GM18951 (cell line): ENCODE measurements at regions not wholly inside any gene's neighbourhood (a gene's known extent, or its start where the extent isn't known, plus 50 kb on each side); places are given as distances from the start of the nearest gene placed in this dataset.
"Not testable (repeated sequence)": the region's sequence is repeated elsewhere in the genome, so short reads cannot be mapped to it uniquely, and the experiment has no call there.

Experiments
- POLR2A ChIP-seq: IDR thresholded peaks from 4 replicates; pipeline ENCODE4 v1.6.1; 2011; ENCODE audit warnings: mild to moderate bottlenecking; ENCODE audit not compliant: insufficient read length, insufficient read depth; ENCODE audit errors: extremely low read depth
- in situ Hi-C: fragments of 300-500 bp; cut with MboI; formaldehyde crosslinking; loops from one replicate; pipeline ENCODE4 v1.12.0; 2022; ENCODE audit warnings: low sequenced_read_pairs, mixed read lengths, inconsistent platforms; ENCODE audit not compliant: unreplicated experiment

DNA sequence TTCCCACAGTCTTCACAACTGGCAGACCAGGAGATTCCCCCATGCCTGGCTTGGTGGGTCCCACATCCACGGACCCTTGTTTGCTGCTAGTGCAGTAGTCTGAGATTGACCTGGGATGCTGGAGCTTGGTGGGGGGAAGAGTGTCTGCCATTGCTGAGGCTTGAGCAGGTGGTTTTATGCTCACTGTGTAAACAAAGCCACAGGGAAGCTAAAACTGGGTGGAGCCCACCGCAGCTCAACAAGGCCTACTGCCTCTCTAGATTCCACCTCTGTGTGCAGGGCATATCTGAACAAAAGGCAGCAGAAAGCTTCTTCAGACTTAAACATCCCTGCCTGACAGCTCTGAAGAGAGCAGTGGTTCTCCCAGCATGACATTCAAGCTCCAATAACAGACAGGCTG, 177.3 kb upstream of the ETV3 start:
- no peak for TF ChIP-seq POLR2A
- in situ Hi-C loops, result no loop called here

DNA sequence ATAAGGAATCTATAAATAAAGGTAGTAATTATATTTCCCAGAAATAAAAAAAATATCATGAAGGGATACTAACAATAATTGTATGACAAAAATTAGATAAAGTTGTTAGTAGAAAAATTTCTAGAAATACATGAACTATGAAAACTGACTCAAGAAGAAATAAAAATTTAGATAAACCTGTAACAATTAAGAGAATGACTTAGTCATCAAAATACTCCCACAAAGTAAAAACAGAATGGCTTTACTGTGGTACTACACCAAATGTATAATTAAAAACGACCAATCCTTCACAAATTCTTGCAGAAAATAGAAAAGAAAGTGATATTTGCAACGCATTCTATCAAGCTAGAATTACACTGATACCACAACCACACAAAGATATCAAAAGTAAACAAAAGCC, 176.2 kb upstream of the ETV3 start:
- in situ Hi-C loops, result no loop called here

DNA sequence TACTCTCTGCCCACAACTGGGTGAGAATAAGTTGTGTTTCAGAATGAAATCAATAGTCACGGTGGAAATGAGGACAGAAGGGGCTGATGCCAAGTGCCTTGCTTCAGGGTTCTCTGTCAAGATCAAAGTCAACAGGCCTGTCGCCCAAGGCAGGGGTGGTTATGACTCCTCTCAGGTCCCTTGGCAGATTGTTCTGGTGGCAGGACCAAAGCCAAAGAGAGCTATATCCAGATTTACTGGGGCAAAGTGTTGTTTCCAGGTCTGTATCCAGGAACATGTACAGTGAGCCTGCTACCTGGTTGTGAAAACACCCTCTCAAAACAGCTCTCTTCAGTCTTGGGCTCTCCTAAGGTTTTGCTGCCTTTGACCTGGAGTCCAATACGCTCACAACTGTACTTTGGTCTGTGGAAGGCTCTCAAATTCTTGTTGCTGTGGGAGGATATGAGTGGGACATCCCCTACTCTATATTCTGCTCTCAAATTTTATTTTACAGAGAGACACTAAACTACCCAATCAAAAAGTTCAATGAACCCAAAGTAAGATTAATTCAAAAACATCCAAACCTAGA, 175.1 kb upstream of the ETV3 start:
- in situ Hi-C loops, result no loop called here
- TF ChIP-seq POLR2A, result no peak

More for the DNA sequence above, 176.2 kb upstream of the ETV3 start:
- TF ChIP-seq POLR2A, result no peak

DNA sequence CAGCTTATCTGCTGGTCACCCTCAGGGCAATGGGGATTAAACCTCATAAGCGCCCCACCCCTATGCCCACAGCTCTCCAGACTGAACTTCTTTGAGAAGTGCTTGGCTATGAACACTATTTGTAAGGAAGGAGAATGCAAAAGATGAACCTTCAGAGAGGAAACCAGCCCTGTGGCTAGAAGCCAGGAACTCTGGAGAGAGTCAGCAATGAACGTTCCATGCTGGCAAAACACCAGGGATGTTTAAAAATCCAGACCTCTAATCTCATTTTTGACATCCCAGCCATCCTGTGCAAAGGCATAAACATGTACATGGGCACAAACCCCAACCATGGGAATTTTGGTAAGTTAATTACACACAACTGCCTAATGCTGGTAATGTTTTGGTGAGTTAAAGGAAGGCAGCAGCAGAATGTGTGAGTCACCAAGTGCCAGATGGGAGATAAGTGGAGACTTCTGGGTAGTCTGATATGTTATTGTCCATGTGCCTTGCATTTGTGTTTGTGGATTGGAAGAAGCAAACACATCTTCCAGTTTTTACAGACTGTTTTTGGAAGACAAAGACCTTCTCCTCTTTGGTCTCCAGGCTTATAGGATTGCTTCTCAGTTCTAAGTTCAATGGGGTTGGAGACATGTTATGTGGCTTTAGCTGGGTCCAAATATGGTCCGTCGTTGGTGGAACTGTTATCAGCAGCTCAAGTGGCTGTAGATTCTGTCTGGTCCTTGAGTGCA, 174.1 kb upstream of the ETV3 start:
- in situ Hi-C loops, result no loop called here
- TF ChIP-seq POLR2A, result no peak

DNA sequence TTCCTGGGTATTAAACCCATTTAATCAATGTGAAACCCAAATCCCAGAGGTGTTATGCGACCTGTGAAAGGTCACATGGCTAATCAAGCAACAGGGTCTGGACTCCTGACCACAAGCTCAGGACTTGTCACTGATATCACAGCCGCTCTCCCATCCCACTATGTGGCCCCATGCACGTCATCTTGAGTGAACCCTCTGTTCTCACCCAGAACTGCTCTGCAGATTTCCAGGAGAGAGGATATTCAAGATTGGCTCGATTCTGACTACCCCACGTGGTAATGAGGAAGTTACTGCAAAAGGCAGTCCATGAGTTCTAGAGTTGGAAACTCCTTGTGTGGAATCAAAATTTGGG, 173.5 kb upstream of the ETV3 start:
- TF ChIP-seq POLR2A, result no peak
- in situ Hi-C loops, result no loop called here

DNA sequence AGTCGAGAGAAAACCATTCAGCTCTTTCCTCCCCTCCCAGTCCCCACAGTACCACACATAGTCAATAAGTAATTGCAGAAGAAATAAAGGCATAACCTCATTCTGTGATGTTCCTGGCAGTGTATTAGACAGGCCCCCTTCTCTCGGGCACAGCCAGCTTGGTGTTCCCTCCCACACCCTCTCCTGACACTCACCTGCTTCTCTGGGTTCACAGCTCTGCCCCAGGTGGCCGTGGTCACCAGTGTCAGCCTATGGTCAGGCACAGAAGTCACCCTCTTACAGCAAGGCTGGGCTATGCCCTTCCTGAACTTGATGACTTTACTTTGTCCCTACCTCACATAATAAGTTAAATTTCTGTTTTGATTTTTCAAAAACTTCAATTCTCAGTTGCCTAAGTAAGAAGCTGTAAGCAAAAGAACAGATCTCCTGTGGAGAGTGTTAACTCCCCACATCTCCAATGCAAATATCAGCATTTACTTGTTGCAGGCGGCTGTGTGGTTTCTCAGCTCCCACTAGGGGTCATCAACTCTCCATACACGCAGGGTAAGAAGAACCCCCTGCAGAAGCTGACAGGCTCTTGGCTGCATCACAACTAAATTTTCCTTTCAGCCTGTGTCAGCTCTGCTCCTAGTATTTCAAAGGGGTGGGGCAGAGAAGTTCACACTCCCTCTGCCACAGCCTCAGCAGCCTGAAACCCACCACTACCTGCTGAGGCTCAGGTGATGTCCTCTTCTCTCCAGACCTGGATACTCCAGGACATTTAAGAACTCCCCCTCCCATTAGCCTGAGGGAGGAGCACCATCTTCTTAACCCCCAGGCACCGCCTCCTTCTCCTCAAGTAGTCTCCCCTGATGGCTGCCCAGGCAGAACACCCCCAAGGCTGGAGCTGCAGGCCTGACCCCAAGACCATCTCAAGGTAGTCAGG, 172.9 kb upstream of the ETV3 start:
- in situ Hi-C loops, result not testable (repeated sequence)

DNA sequence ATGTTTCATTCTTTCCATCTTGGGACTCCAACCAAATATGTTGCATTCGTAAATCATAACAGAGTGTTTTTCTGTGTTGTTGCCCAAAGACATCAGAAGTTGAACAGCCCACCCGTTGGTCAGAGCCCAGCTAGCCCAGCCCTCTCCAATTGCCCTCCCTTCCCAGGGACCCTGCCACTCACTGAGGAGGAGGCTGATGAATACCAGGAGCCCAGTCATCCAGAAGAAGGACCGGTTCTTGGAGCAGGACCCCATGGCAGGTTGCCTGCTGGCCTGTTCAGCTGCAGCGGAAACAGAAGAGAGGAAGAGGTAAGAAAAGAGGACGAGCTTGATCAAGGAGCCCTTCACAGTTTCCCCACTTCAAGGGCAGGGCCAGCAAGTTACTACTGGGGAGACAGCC, 172.2 kb upstream of the ETV3 start:
- no peak for TF ChIP-seq POLR2A
- in situ Hi-C loops, result no loop called here

DNA sequence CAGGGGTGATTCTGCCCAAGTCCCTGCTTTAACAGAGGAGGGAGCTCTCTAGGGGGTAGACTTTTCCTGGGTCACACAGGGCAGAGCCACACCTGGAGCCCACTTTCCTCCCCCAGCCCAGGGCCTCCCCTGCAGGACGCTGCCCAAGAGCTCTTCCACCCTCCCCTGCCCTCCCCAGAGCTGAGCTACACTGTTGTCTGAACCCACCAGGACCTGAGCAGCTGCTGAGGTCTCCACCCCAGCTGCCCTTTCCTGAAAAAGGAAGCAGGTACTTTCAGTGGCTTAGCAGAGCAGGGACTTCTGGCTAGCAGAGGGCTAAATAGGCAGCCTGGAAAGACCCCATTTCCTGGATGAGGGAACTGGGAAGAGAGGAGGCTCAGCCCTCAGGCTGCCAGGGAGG, 169.3 kb upstream of the ETV3 start:
- no peak for TF ChIP-seq POLR2A
- in situ Hi-C loops, result no loop called here

DNA sequence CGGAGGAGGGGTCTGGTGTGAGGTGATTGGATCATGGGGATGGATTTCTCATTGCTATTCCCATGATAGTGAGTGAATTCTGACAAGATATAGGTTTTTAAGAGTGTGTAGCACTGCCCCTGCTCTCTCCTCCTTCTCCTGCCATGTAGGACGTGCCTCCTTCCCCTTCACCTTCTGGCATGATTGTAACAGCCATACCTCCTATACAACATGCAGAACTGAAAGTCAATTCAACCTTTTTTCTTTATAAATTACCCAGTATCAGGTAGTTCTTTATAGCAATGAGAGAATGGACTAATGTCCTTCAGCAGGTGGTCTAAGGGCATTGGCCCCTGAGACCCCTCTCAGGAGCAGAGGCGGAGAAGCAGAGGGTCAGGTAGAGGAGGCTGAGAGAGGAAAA, 168.7 kb upstream of the ETV3 start:
- in situ Hi-C loops, result no loop called here
- no peak for TF ChIP-seq POLR2A

DNA sequence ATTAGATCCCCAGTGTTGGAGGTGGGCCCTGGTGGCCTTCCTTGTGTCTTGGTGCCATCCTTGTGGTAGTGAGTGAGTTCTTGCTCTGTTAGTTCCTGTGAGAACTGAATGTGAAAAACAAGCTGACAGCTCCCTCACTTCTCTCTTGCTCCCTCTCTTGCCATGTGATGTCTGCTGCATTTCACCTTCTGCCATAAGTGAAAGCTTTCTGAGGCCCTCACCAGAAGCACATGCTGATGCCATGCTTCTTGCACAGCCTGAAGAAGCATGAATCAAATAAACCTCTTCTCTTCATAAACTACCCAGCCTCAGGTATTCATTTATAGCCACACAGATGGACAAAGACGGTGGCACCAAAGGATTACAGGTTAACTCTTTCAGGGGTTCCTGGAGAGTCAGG, 166.1 kb upstream of the ETV3 start:
- in situ Hi-C loops, result no loop called here
- TF ChIP-seq POLR2A, result no peak

DNA sequence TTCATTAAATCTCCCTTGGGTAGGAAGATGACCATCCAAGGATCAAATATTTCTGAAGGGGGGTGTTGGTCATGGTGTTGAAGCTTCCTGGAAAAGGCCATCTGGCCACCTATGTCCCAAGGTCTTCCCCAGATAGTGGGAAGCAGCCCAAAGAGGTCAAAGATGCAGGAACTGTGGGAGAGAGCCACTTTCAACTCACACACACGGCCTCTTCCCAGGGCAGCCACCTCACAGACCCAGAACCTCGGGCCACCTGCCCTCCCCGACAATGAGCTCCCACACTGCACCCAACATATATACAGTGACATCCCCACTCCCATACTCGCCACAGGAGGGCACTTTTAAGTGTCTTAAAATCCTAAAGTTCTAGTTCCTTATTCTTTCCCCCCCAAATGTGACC, 164.5 kb upstream of the ETV3 start:
- TF ChIP-seq POLR2A, result no peak
- in situ Hi-C loops, result no loop called here

DNA sequence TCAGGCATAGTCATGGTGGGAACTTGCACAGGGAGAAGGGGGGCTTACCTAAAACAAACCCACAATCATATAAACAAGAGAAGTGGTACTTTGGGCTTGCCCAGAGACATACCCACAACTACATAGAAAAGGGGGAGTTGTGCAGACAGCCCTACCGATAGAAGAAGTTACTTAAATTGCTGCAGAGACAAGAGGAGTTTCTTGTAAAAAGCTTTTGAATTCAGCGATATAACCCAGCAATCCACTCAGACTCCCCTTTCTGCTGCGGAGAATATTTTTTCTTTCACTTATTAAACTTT, 164.0 kb upstream of the ETV3 start:
- in situ Hi-C loops, result no loop called here
- no peak for TF ChIP-seq POLR2A

DNA sequence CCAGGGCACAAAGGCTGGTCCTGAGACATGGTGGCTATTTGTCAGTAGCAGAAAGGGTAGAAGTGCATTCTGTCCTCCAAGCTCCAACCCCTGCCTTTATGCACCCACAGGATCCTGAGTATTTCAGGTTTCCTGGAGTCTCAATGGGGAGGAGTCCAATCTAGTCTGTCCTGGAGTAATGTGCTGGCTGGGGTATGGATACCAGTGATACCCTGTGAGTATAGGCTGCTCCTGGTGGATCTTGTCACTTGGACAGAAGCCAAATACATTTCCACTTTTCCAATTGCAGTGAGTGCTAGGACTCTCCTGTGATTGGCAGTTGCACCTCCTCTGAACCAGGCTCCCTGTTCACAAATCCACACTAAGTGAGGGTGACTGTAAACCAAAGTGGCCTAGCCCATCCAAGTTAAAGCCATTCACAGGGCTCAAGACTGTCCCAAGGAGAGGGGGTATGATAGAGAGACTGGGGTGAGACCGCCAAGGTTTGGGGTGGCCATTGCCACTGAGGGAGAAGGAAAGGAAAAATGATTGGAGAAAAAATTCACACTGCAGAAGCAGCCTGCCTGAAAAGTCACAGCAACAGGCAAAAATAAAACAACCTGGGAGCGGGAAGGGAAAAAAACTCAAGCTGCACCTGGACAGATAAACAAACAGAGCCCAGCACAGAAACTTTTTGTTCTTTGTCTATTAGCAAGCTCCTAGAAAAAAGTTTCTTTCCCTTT, 163.4 kb upstream of the ETV3 start:
- in situ Hi-C loops, result no loop called here
- no peak for TF ChIP-seq POLR2A

DNA sequence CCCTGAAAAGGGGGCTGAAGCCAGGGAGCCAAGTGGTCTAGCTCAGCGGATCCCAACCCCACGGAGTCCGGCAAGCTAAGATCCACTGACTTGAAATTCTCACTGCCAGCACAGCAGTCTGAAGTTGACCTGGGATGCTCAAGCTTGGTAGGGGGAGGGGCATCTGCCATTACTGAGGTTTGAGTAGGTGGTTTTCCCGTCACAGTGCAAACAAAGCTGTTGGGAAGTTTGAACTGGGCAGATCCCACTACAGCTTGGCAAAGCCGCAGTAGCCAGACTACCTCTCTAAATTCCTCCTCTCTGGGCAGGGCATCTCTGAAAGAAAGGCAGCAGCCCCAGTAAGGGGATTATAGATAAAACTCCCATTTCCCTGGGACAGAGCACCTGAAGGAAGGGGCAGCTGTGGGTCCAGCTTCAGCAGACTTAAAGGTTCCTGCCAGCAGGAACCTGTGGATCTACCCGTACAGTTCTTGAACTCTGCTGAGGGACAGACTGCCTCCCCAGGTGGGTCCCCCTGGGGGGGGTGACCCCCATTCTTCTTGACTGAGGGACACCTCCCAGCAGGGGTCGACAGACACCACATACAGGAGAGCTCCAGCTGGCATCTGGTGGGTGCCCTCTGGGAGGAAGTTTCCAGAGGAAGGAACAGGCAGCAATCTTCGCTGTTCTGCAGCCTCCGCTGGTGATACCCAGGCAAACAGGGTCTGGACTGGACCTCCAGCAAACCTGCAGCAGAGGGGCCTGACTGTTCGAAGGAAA, 156.4 kb upstream of the ETV3 start:
- in situ Hi-C loops, result not testable (repeated sequence)
